ENCODE measurements at regions not wholly inside any gene's neighbourhood (a gene's known extent, or its start where the extent isn't known, plus 50 kb on each side); places are given as distances from the start of the nearest gene placed in this dataset.

- H3K4me3 ChIP-seq, result no peak overlapping the region
- H3K4me1 ChIP-seq, result peaks cover 0 to 55% (median 41%) of the 10 kb centered on the region in 6 donors
- no peaks in the 10 kb centered on the region for H3K9me3 ChIP-seq
- H3K36me3 ChIP-seq, result no peaks in the 10 kb centered on the region
- 82 to 93% (median 90%) methylated on average over 5 of the region's 5 CpGs for WGBS, 5 donors
- H3K27ac ChIP-seq, result no peak overlapping the region
- H3K27me3 ChIP-seq (replicated peaks in 1 of 7), result no peaks in the 10 kb centered on the region
- TF ChIP-seq POLR2AphosphoS5 (IDR thresholded peaks at IDR 0.05) (no peak), POLR2A (IDR thresholded peaks at IDR 0.05) (no peak), CTCF (IDR thresholded peaks at IDR 0.05 in 8 of 11, conservative IDR thresholded peaks at IDR 0.05 in 3 of 11) (no peak)
- intact Hi-C loops (cut with DNase I; ENCODE audit: low total_unique reads), result no loop called here
- no peak for DNase-seq
Measured at GRCh38 chr6:6808343-6808742, 219.8 kb downstream of the LY86 start.

- Histone ChIP-seq H3K27ac (no peak overlapping the region), H3K4me3 (no peak overlapping the region), H3K4me1 (peaks cover 0 to 49% (median 35%) of the 10 kb centered on the region in 6 donors), H3K9me3 (no peaks in the 10 kb centered on the region), H3K27me3 (replicated peaks in 1 of 7) (no peaks in the 10 kb centered on the region), H3K36me3 (no peaks in the 10 kb centered on the region)
- TF ChIP-seq POLR2AphosphoS5 (IDR thresholded peaks at IDR 0.05), result no peak
- no peak for TF ChIP-seq POLR2A (IDR thresholded peaks at IDR 0.05)
- TF ChIP-seq CTCF (IDR thresholded peaks at IDR 0.05 in 8 of 11, conservative IDR thresholded peaks at IDR 0.05 in 3 of 11), result no peak
- no peak for DNase-seq
- intact Hi-C loops (cut with DNase I; ENCODE audit: low total_unique reads), result no loop called here
- 66 to 88% (median 70%) methylated on average over 4 of the region's 4 CpGs for WGBS, 5 donors
Measured at GRCh38 chr6:6808915-6809314, 220.4 kb downstream of the LY86 start.

GRCh38 chr6:6810727-6811126, 222.2 kb downstream of the LY86 start:
- peak overlapping the region; percentile 18 to 68 (median 38) for H3K4me3 ChIP-seq
- H3K27me3 ChIP-seq (replicated peaks in 1 of 7), result no peaks in the 10 kb centered on the region
- H3K9me3 ChIP-seq, result no peaks in the 10 kb centered on the region
- DNase-seq, result no peak
- H3K27ac ChIP-seq, result peak overlapping the region in 7 of 8 donors; percentile 23 to 78 (median 67)
- H3K36me3 ChIP-seq, result no peaks in the 10 kb centered on the region
- 55 to 68% (median 61%) methylated on average over 6 of the region's 6 CpGs for WGBS, 5 donors
- no peak for TF ChIP-seq POLR2A (IDR thresholded peaks at IDR 0.05)
- no peak for TF ChIP-seq CTCF (IDR thresholded peaks at IDR 0.05 in 8 of 11, conservative IDR thresholded peaks at IDR 0.05 in 3 of 11)
- TF ChIP-seq POLR2AphosphoS5 (IDR thresholded peaks at IDR 0.05), result no peak
- intact Hi-C loops (cut with DNase I; ENCODE audit: low total_unique reads), result no loop called here
- H3K4me1 ChIP-seq, result peaks cover 0 to 39% (median 31%) of the 10 kb centered on the region in 6 donors

- no peak for TF ChIP-seq CTCF (IDR thresholded peaks at IDR 0.05 in 8 of 11, conservative IDR thresholded peaks at IDR 0.05 in 3 of 11)
- TF ChIP-seq POLR2AphosphoS5 (IDR thresholded peaks at IDR 0.05), result peak in 1 of 3 donors; percentile 29
- TF ChIP-seq POLR2A (IDR thresholded peaks at IDR 0.05), result no peak
- H3K4me1 ChIP-seq, result peaks cover 0 to 32% (median 26%) of the 10 kb centered on the region in 6 donors
- intact Hi-C loops (cut with DNase I; ENCODE audit: low total_unique reads), result no loop called here
- peak overlapping the region; percentile 23 to 78 (median 66) for H3K27ac ChIP-seq
- peak overlapping the region; percentile 18 to 68 (median 38) for H3K4me3 ChIP-seq
- WGBS, 5 donors, result 2 to 8% (median 5%) methylated on average over 16 of the region's 16 CpGs
- H3K9me3 ChIP-seq, result no peaks in the 10 kb centered on the region
- H3K27me3 ChIP-seq (replicated peaks in 1 of 7), result no peaks in the 10 kb centered on the region
- DNase-seq, result no peak
- no peaks in the 10 kb centered on the region for H3K36me3 ChIP-seq
Measured at GRCh38 chr6:6811128-6812009, 222.8 kb downstream of the LY86 start.
